ENCODE measurements at regions not wholly inside any gene's neighbourhood (a gene's known extent, or its start where the extent isn't known, plus 50 kb on each side); places are given as distances from the start of the nearest gene placed in this dataset.

DNA sequence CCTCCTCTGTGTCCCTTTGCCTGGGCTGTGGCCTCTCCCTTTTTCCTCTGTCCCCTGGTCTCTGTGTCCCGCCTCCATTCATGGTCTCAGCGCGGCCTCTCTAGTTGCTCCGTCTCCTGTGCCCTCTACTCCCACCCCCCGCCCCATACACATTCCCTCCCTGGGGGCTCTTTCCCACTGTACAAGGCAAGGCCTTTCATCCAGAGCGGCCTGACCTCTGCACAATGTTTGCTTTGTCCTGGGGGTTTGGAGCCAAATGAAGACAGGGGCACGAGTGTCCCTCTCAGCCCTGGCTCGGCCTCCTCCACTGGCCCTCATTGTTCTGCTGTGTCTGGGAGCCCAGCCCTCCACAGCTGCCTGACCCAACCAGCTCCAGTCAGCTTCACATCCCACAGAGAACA, 678.6 kb downstream of the BCL11B start:
- DNase-seq: no peak

DNA sequence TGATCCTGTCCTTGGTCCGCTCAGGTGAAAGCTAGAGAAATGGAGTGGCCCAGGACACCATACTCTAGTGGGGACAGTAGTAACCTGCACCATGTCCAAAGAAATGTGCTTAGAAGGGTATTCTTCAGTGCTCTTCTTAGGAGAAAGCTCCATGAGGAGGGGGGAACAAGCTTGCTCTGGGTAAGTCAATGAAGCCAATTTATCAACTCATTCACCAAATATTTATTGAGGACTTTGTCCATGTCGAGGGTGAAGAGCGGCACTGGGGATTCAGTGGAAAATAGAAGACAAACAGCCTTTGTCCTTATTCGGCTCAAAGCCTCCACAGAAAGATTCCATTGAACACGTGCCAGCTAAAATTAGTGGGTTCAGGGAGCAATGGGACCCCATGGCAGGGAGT, 677.8 kb downstream of the BCL11B start:
- DNase-seq: no peak
- no peak for TF ChIP-seq POLR2A (IDR thresholded peaks at IDR 0.05; ENCODE audit: low read length)
- no peak for TF ChIP-seq GATA1 (IDR thresholded peaks at IDR 0.05; ENCODE audit: low read depth, low read length)

More for the DNA sequence above, 678.6 kb downstream of the BCL11B start:
- TF ChIP-seq POLR2A (IDR thresholded peaks at IDR 0.05; ENCODE audit: low read length): no peak

DNA sequence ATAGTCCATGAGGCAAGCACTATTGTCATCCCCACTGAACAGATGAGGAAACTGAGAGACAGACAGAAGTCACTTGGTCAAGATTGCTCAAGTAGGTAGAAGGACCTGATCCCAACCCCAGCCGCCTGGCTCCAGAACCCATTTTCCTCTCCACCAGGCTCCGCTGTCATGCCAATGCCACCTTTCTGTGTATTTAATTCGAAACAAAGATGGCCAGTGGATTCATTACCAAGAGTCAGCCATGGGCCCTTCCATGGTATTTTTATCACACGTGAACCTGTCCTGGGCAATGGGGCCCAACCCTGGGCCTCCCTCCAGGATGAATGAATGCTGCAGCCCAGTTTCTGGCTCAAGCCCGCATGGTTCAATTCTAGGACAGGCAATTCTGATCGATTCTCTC, 673.4 kb downstream of the BCL11B start:
- no peak for DNase-seq
- TF ChIP-seq POLR2A (IDR thresholded peaks at IDR 0.05; ENCODE audit: low read length) (no peak), GATA1 (IDR thresholded peaks at IDR 0.05; ENCODE audit: low read depth, low read length) (no peak)

DNA sequence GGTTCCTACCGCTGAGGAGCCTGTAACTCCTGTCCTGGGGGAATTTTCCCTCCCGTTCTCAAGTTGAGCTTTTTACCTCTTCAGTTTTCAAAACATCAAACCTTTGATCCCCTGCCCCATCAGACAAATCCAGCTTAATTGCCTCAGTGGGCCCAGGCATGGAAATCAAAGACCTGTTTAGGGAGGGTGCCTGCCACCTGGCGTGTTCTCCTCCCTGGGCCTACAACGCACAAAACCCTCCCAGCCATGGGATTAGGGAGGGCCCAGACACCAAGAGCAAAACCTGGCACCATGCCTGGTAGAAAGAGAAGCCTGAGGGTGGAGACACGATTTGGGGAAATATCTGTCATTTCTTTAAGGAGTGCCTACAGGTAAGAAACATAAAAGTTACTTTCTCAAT, 672.9 kb downstream of the BCL11B start:
- TF ChIP-seq GATA1 (IDR thresholded peaks at IDR 0.05; ENCODE audit: low read depth, low read length) (no peak), POLR2A (IDR thresholded peaks at IDR 0.05; ENCODE audit: low read length) (no peak)
- no peak for DNase-seq

DNA sequence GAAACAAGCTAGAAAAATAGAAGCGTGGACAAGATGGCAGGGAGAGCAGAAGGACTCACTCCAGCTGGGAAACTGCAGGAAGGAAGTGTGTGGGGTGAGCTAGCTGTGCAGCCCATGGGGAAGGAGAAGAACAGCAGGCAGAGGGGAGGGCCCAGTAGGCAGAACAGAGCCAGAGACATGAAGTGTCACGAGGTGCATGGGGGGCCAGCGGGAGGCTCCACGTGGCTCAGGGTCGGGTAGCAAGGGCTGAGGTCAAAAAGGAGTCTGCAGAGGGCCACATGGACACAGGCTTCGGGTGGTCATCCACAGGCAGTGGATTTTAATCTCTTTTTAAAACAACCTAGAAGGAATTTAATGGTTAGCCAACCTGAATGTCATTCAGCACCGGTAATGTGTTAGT, 669.0 kb downstream of the BCL11B start:
- no peak for TF ChIP-seq POLR2A (IDR thresholded peaks at IDR 0.05; ENCODE audit: low read length)
- TF ChIP-seq GATA1 (IDR thresholded peaks at IDR 0.05; ENCODE audit: low read depth, low read length): no peak

DNA sequence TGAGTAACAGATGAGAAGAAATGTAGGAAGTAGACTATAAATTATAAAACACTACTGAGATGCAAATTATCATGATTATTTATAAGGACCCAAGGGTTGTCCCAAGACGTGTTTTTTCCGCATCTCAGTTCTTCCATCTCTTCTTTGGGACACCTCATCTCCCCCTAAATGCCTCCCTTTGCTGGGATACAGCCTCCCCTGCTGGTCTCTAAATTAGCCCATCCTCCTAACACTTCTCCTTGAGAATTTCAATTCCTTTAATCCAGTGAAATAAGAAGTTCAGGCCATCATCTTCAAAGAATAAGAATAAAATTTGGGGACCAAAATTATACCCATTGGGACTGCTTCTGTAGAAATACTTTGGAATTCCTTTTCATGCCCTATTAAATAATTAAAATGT, 667.0 kb downstream of the BCL11B start:
- TF ChIP-seq POLR2A (IDR thresholded peaks at IDR 0.05; ENCODE audit: low read length): no peak
- no peak for TF ChIP-seq GATA1 (IDR thresholded peaks at IDR 0.05; ENCODE audit: low read depth, low read length)
- no peak for DNase-seq

More for the DNA sequence above, 669.0 kb downstream of the BCL11B start:
- no peak for DNase-seq

DNA sequence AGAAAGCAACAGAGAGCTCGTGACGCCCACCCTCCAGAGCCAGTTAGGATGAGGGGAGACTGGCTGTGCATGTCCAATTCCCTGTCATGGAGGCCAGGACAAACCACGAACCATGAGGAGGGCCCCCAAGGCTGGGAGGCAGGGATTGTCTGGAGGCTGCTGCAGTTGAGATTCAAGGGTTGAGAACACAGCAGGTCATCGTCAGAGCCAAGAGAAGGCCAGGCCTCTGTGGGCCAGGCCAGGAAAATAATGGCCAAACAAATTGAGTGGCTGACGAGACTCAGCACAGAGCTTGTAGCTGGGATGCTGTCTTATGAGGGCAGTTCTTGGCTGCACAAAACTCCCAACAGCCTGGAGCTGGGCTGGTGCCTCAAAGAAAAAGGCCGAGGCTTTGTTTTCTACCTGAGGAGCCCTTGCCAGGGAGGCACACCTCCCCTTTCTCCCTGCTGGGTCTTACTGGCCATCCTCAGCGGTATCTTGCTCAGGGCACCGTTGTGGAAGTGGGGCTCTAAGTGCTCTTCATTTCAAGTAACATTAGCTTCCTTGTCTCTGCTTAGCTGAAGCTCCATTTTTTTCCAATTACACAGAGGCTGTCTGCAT, 665.9 kb downstream of the BCL11B start:
- no peak for DNase-seq
- no peak for TF ChIP-seq POLR2A (IDR thresholded peaks at IDR 0.05; ENCODE audit: low read length)
- TF ChIP-seq GATA1 (IDR thresholded peaks at IDR 0.05; ENCODE audit: low read depth, low read length): no peak

DNA sequence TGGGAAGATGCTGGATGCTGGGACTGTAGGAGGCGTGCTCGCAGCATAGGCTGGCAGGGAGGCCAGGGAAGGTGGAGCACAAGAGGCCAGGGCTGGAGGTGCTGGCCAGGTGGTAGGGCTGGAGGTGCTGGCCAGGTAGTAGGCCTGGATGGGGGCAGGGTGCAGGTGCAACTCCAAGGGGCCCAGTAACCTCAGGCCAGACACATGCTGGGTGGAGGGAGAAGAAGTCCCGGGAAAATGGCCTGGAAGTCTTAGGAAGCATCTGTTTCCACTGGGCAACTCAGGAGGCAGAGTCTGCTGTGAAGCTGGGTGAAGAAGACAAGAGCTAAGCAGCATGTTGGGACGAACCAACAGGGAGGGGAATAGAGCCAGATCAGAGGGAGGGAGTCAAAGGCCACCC, 665.2 kb downstream of the BCL11B start:
- TF ChIP-seq POLR2A (IDR thresholded peaks at IDR 0.05; ENCODE audit: low read length) (no peak), GATA1 (IDR thresholded peaks at IDR 0.05; ENCODE audit: low read depth, low read length) (no peak)
- DNase-seq: no peak

DNA sequence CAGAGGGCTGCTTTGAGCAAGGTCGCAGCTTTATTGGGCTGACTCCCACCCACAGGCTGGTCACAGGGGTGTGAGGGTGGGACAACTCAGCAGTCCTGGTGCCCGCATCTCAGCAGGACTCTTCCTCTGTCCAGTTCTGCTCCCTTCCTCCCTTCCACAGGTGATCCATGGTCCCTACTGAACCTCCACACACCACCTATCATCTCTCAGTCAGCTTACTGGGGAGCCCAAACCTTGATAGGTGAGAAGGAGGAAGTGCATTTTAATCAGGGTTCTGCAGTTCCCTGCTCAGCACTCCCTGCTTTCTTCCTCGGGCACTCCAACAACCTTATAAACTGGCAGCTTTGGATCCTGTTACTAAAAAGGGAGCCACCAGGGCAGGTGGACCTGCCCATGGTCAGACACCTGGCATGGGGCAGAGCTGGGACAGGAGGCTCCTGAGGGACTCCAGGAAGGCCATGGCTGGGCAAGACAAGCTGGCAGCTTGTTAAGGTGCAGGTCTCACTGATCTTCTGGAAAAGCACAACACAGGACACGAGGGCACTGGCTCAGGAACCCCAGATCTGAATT, 664.6 kb downstream of the BCL11B start:
- no peak for DNase-seq
- TF ChIP-seq GATA1 (IDR thresholded peaks at IDR 0.05; ENCODE audit: low read depth, low read length): no peak
- TF ChIP-seq POLR2A (IDR thresholded peaks at IDR 0.05; ENCODE audit: low read length): no peak

DNA sequence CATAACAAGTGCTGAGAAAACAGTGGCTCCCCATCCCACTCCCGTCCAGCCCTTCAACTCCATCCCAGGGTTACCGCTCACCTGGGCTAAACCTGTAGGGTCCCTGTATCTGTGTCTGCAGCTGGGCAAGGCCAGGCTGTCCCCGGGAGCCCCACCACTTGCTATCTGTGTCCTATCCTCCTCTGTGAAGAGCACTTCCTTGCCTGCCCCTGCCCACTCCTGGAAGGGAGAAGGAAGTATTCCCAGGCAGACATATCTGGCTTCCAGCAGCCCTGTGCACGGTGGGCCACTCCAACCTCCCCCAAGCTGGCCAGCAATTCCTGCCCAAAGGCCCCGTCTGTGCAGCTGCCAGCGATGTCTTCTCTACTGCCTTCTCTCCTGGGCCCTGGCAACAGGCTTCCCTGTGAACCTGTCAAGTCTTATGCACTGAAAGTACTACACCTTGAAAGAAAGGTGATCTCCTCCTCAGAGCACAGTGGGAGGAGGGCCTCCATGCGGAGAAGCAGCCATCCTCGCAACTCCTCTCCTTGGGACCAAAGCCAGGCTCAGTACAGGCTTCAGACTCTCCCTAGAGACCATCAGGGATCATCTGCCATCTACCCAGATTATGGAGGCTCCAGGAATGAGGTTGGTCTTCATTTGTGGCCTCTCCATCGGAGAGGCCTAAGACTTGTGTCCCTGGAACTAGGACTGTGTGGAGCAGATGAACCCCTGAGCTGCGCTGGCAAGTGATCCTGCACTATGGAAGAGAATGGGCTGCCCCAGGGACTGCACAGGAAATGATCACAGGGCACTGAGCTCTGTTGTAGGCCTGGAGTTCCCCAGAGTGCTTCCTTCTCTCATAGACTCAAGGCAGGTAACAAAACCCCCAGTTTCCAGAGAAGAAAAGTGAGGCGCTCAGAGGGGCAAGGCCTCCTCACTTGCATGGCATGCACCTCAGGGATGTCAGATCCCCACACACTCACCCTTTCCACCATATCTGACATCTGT, 663.6 kb downstream of the BCL11B start:
- DNase-seq: no peak
- no peak for TF ChIP-seq POLR2A (IDR thresholded peaks at IDR 0.05; ENCODE audit: low read length)
- no peak for TF ChIP-seq GATA1 (IDR thresholded peaks at IDR 0.05; ENCODE audit: low read depth, low read length)

DNA sequence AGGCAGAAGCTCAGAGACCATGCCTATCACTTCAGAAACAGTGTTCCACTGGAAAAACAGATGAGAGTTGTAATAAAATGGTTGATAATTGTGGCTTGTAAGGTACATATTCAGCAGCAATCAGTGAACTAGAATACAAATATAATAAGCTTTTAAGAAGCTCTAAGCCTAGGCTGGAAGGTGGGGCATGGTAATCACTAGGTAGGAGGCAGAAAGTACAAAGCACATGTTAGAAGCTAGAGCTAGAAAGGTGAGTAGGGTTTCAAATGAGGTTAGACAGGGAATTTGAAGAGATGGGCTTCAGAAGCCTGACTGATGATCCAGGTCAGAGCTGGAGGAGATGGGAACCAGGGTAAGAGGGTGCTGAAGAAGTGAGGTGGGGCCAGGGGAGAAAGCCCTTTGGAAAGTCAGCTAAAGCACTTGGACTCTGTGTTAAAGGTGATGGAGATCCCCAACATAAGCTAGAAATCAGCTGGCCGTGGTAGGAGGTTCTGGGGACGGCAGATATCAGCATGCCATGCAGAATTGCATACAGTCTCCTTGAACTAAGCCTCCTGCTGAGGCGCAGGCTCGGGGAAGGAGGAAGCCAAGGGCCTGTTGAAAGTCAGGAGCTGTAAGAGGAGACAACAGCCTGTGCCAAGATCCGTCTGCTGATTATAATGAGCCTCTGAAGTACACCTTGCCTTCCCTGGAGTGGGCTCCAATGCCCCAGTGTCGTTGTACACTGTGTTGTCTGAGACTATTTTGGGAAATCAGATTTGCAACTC, 659.4 kb downstream of the BCL11B start:
- no peak for TF ChIP-seq POLR2A (IDR thresholded peaks at IDR 0.05; ENCODE audit: low read length)
- TF ChIP-seq GATA1 (IDR thresholded peaks at IDR 0.05; ENCODE audit: low read depth, low read length): no peak
- no peak for DNase-seq

DNA sequence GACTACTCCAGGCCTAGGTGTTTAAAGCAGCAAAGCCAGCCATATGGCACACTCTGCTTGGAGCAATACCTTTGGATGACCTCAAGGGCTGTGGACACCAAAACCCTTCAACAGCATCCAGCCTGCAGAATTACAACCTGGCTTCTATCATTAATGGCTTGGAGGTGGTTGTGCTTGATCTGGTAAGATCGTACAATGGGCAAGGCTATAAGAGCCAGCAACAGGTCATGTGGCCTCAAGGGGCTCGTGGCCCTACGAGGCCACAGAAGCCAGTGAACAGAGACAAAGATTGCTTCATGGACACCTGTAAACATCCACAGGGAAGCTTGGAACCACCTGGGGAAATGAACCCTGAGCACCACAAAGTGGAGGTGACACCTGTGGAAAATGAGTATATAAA, 657.3 kb downstream of the BCL11B start:
- TF ChIP-seq GATA1 (IDR thresholded peaks at IDR 0.05; ENCODE audit: low read depth, low read length): no peak

DNA sequence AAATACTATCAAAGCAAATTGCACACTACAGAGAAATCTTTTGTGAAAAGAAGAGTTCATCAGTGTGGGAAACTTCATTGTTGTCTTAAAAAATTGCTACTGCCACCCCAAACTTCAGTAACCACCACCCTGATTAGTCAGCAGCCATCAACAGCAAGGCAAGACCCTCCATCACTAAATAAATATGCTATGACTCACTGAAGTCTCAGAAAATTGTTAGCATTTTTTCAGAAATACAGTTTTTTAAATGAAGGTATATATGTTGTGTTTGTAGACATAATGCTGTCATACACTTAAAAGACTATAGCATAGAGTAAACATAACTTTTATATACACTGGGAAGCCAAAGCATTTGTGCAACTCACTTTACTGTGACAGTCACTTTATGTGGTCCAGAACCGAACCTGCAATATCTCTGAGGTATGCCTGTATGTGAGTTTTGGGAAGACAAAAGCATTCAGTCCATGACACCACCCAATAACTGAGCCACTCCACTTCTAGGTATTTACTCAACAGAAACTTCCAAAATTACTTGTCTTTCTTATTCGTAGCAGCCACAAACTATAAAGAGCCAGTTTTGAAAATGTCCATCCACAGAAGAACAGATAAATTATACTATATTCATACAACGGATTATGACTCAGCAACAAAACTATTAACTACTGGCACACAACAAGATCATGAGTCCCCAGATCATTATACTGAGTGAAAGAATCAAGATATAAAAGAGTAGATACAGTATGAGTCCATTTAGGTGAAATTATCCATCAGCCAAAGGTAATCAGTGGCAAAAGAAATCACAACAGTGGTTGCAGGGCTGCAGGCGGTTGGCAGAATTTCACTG, 649.6 kb downstream of the BCL11B start:
- no peak for DNase-seq
- TF ChIP-seq POLR2A (IDR thresholded peaks at IDR 0.05; ENCODE audit: low read length): no peak

More for the DNA sequence above, 657.3 kb downstream of the BCL11B start:
- no peak for DNase-seq

Data from erythroblast (primary cell).